ENCODE measurements at regions not wholly inside any gene's neighbourhood (a gene's known extent, or its start where the extent isn't known, plus 50 kb on each side); places are given as distances from the start of the nearest gene placed in this dataset.

- no peak for TF ChIP-seq CTCF (conservative IDR thresholded peaks at IDR 0.05 in 1 of 2, IDR thresholded peaks at IDR 0.05 in 1 of 2; ENCODE audit: extremely low read depth in 1 of 2, insufficient read depth in 1 of 2, low read depth in 1 of 2, low read length in 2 of 2)
- TF ChIP-seq EZH2 (IDR thresholded peaks at IDR 0.05; ENCODE audit: borderline replicate concordance, low read length), result no peak
Observed at GRCh38 chr20:12044969-12045368, 127.3 kb downstream of the BTBD3 start.
